OCI-LY7 (cell line): ENCODE measurements at regions not wholly inside any gene's neighbourhood (a gene's known extent, or its start where the extent isn't known, plus 50 kb on each side); places are given as distances from the start of the nearest gene placed in this dataset.

Experiments
- BruUV-seq: library from RNA; stranded (reverse); fragments of 400-500 nt; replicated peaks from 2 replicates; lab custom pipeline; 2021; lab: Mats Ljungman, UMichigan
- CTCF ChIA-PET: fragments of 300-600 bp; sonication (Branson Sonifier 250); formaldehyde crosslinking; loops from one replicate; lab custom pipeline; 2022; ENCODE audit warnings: antibody characterized with exemption; ENCODE audit not compliant: unreplicated experiment; lab: Charles Lee
- POLR2A ChIA-PET: fragments of 300-600 bp; sonication (Branson Sonifier 250); formaldehyde crosslinking; loops from one replicate; lab custom pipeline; 2022; ENCODE audit warnings: antibody characterized with exemption; lab: Charles Lee
- DNase-seq: peaks from one replicate; pipeline ENCODE4 v3.0.0-alpha.2; 2015; ENCODE audit warnings: low spot score
- H2AFZ ChIP-seq: fragments of 200-600 bp; sonication (generic), shearing (Covaris generic); 2 replicates; pipeline ENCODE4 v1.6.1; 2014; ENCODE audit warnings: mild to moderate bottlenecking, antibody characterized with exemption, low read length, moderate library complexity
- H3K27ac ChIP-seq: fragments of 200-600 bp; sonication (generic); 2 replicates; pipeline ENCODE4 v1.5.1; 2014; ENCODE audit warnings: mixed run types, low read depth, mild to moderate bottlenecking, moderate library complexity, low read length, inconsistent platforms; ENCODE audit not compliant: poor library complexity, severe bottlenecking
- H3K36me3 ChIP-seq: fragments of 200-600 bp; sonication (generic); 2 replicates; pipeline ENCODE4 v1.6.1; 2014; ENCODE audit warnings: mild to moderate bottlenecking, antibody characterized with exemption, low read length, moderate library complexity, mixed read lengths; ENCODE audit not compliant: insufficient read depth
- H3K4me1 ChIP-seq: fragments of 200-600 bp; sonication (generic); 2 replicates; pipeline ENCODE4 v1.5.1; 2014; ENCODE audit warnings: mild to moderate bottlenecking, low read length; ENCODE audit not compliant: insufficient read depth, poor library complexity, severe bottlenecking
- H3K4me2 ChIP-seq: fragments of 200-600 bp; sonication (generic); 2 replicates; pipeline ENCODE4 v1.6.1; 2014; ENCODE audit warnings: mild to moderate bottlenecking, low read length
- H3K4me3 ChIP-seq: fragments of 200-600 bp; sonication (generic); 2 replicates; pipeline ENCODE4 v1.5.1; 2014; ENCODE audit warnings: mild to moderate bottlenecking, low read depth, low read length; ENCODE audit not compliant: poor library complexity, severe bottlenecking
- H3K79me2 ChIP-seq: fragments of 200-600 bp; sonication (generic); 2 replicates; pipeline ENCODE4 v1.6.1; 2016; ENCODE audit warnings: low read depth, mild to moderate bottlenecking, low read length, moderate library complexity, mixed read lengths; ENCODE audit not compliant: insufficient read depth
- H3K9me2 ChIP-seq: fragments of 200-600 bp; sonication (generic); 2 replicates; pipeline ENCODE4 v1.6.1; 2016; ENCODE audit warnings: mild to moderate bottlenecking, low read length, mixed read lengths; ENCODE audit not compliant: insufficient read depth
- H3K9me3 ChIP-seq: fragments of 200-600 bp; sonication (generic); 2 replicates; pipeline ENCODE4 v1.6.1; 2014; ENCODE audit warnings: mild to moderate bottlenecking, mixed run types, low read length, mixed read lengths
- H4K20me1 ChIP-seq: fragments of 200-600 bp; sonication (generic); 2 replicates; pipeline ENCODE4 v1.6.1; 2014; ENCODE audit warnings: mild to moderate bottlenecking, antibody characterized with exemption, low read length, moderate library complexity, mixed read lengths; ENCODE audit not compliant: insufficient read depth
- CTCF ChIP-seq: fragments of 200-600 bp; sonication (generic); conservative IDR thresholded peaks from 2 replicates; pipeline ENCODE4 v1.5.1; 2014; ENCODE audit warnings: mild to moderate bottlenecking, antibody characterized with exemption, low read length, moderate library complexity, mixed read lengths
- EZH2phosphoT487 ChIP-seq: fragments of 200-600 bp; sonication (generic); IDR thresholded peaks from 2 replicates; pipeline ENCODE4 v1.6.1; 2018; ENCODE audit warnings: low read depth, borderline replicate concordance, mild to moderate bottlenecking, mixed run types, antibody characterized with exemption, low read length, moderate library complexity, mixed read lengths
- intact Hi-C: fragments of 100-400 bp; cut with micrococcal nuclease; formaldehyde crosslinking; loops from one replicate; pipeline ENCODE4 v1.10.0; 2022; ENCODE audit not compliant: unreplicated experiment

- CTCF ChIA-PET: no interaction called here
- Histone ChIP-seq H3K4me1 (no peaks in the 10 kb centered on the region), H3K9me3 (no peaks in the 10 kb centered on the region), H4K20me1 (no peaks in the 10 kb centered on the region), H3K9me2 (no peaks in the 10 kb centered on the region), H2AFZ (no peak overlapping the region), H3K36me3 (no peaks in the 10 kb centered on the region), H3K27ac (no peak overlapping the region), H3K79me2 (no peaks in the 10 kb centered on the region), H3K4me2 (no peak overlapping the region), H3K4me3 (no peak overlapping the region)
- no peak for TF ChIP-seq CTCF
- TF ChIP-seq EZH2phosphoT487: no peak
- no TSS peak for BruUV-seq
- intact Hi-C loops: no loop called here
- DNase-seq: no peak
- POLR2A ChIA-PET: no interaction called here
These were observed 102.6 kb downstream of the LHFPL1 start for GRCh38 chrX:112577146-112577545.

DNA sequence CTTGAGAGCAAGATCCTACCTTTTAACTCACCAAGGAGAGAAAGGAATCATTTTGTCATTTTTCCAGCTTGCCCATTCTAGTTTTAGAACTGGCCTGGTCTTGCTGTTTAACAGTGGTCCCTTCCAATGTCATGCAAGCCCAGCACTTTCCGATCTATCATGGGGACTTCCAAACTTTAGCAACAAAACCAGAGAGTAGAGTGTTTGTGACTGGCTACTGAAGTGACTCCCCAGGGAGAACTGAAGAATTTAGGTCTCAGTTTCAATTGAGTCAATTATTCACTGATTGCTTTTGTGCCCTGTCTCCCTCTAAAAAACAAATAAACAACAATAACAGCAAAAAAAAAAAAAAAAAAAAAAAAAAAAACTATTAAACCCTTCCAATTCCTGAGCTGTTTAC lies 108.3 kb downstream of the LHFPL1 start:
- Histone ChIP-seq H3K27ac (no peak overlapping the region), H3K4me2 (no peak overlapping the region), H3K36me3 (no peaks in the 10 kb centered on the region), H3K4me3 (no peak overlapping the region), H4K20me1 (no peaks in the 10 kb centered on the region), H3K79me2 (no peaks in the 10 kb centered on the region), H3K9me2 (no peaks in the 10 kb centered on the region), H3K4me1 (no peaks in the 10 kb centered on the region), H3K9me3 (no peaks in the 10 kb centered on the region), H2AFZ (no peak overlapping the region)
- BruUV-seq: no TSS peak
- POLR2A ChIA-PET: no interaction called here
- TF ChIP-seq CTCF: no peak
- no peak for TF ChIP-seq EZH2phosphoT487
- DNase-seq: no peak
- intact Hi-C loops: no loop called here
- CTCF ChIA-PET: no interaction called here

DNA sequence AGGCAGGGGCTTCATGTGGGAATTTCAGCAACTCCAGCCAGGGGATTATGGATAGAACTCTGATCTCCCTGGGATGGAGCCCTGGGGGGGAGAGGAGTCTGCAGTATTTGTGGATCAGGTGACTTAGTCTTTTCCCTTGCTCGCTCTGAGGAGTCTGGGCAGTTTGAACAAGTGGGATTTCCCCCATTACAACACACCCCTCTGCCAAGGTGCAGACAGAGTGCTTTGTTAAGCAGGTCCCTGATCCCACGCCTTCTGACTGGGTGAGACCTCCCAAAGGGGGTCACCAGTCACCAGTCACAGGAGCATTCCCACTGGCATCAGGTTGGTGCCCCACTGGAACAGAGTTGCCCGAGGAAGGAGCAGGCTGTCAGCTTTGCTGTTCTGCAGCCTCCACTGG lies 123.9 kb downstream of the LHFPL1 start:
- no peak for TF ChIP-seq EZH2phosphoT487
- no peak for TF ChIP-seq CTCF
- no peak overlapping the region for H3K4me3 ChIP-seq
- H3K27ac ChIP-seq: no peak overlapping the region
- no peak for DNase-seq
- ChIA-PET POLR2A (no interaction called here), CTCF (no interaction called here)
- BruUV-seq: no TSS peak
- no peak overlapping the region for H3K4me2 ChIP-seq
- no peak overlapping the region for H2AFZ ChIP-seq
- H3K9me2 ChIP-seq: no peaks in the 10 kb centered on the region
- intact Hi-C loops: no loop called here
- no peaks in the 10 kb centered on the region for H3K4me1 ChIP-seq
- H3K36me3 ChIP-seq: no peaks in the 10 kb centered on the region
- no peaks in the 10 kb centered on the region for H3K79me2 ChIP-seq
- no peaks in the 10 kb centered on the region for H4K20me1 ChIP-seq
- no peaks in the 10 kb centered on the region for H3K9me3 ChIP-seq
